Lower leg skin (tissue), 4 donors: ENCODE measurements at regions not wholly inside any gene's neighbourhood (a gene's known extent, or its start where the extent isn't known, plus 50 kb on each side); places are given as distances from the start of the nearest gene placed in this dataset.

Experiments used
- DNase-seq, 2 donors: peaks; one replicate each; pipeline ENCODE4 v3.0.0-alpha.2; 2019; ENCODE audit warnings: low spot score in 2 of 2
- H3K4me3 ChIP-seq: fragments of 200-600 bp; sonication (generic); 2 replicates; pipeline ENCODE4 v1.5.1; 2017; ENCODE audit warnings: mild to moderate bottlenecking, low read depth; ENCODE audit not compliant: poor library complexity, severe bottlenecking
- POLR2A ChIP-seq, 2 donors: fragments of 450-650 bp; IDR thresholded peaks; one replicate each; pipeline ENCODE4 v1.6.1; 2016 to 2017; ENCODE audit warnings: antibody characterized with exemption in 2 of 2, mild to moderate bottlenecking in 1 of 2, moderate library complexity in 1 of 2
- WGBS, 2 donors: methylation state at CpG; one replicate each; pipeline ENCODE4 v1.1.5; 2018; 5-methylcytosine and 5-hydroxymethylcytosine counted together
- intact Hi-C: fragments of 100-400 bp; cut with DNase I; formaldehyde crosslinking; loops from one replicate; pipeline ENCODE4 v1.15.0; 2023; ENCODE audit warnings: low total_unique reads
- TF ChIP-seq, protein P1 (sequence below), 3 donors: fragments of 450-650 bp; IDR thresholded peaks; one replicate each; pipeline ENCODE4 v1.5.1; 2016; ENCODE audit warnings: antibody characterized with exemption in 3 of 3, mild to moderate bottlenecking in 3 of 3, moderate library complexity in 2 of 3

- TF ChIP-seq, protein P1, sequence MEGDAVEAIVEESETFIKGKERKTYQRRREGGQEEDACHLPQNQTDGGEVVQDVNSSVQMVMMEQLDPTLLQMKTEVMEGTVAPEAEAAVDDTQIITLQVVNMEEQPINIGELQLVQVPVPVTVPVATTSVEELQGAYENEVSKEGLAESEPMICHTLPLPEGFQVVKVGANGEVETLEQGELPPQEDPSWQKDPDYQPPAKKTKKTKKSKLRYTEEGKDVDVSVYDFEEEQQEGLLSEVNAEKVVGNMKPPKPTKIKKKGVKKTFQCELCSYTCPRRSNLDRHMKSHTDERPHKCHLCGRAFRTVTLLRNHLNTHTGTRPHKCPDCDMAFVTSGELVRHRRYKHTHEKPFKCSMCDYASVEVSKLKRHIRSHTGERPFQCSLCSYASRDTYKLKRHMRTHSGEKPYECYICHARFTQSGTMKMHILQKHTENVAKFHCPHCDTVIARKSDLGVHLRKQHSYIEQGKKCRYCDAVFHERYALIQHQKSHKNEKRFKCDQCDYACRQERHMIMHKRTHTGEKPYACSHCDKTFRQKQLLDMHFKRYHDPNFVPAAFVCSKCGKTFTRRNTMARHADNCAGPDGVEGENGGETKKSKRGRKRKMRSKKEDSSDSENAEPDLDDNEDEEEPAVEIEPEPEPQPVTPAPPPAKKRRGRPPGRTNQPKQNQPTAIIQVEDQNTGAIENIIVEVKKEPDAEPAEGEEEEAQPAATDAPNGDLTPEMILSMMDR (IDR thresholded peaks at IDR 0.05) = no peak
- no peak for TF ChIP-seq POLR2A (IDR thresholded peaks at IDR 0.05)
- H3K4me3 ChIP-seq = no peak overlapping the region
- intact Hi-C loops = no loop called here
- no peak for DNase-seq
- 53 to 70% methylated on average over 2 of the region's 2 CpGs for WGBS, 2 donors
These were observed 93.4 kb upstream of the MEX3C start for GRCh38 chr18:51290860-51291259.

DNA sequence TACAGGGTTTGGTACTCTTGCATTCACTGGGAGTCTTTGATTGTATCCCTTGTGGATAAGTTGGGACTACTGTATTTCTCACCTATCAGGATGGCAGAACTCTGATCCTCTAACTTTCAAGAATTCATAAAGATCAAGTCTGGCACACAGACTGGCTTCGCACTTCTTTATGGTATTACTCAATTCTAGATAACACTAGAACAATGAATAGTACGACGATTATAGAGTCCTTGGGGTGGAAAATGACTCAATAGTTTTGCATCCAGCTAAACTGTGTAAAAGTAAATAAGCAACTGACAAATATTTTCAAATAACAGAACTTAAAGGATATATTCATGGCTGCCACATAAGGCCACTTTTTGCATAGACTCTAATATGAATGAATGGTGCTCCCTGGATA lies 103.4 kb upstream of the MEX3C start:
- no peak for DNase-seq
- H3K4me3 ChIP-seq = no peak overlapping the region
- WGBS, 2 donors = 89 to 90% methylated on average over 3 of the region's 3 CpGs
- TF ChIP-seq, protein P1 (IDR thresholded peaks at IDR 0.05) = no peak
- TF ChIP-seq POLR2A (IDR thresholded peaks at IDR 0.05) = no peak
- intact Hi-C loops = no loop called here

- WGBS, 2 donors = 84 to 89% methylated on average over 3 of the region's 3 CpGs
- TF ChIP-seq POLR2A (IDR thresholded peaks at IDR 0.05) = no peak
- TF ChIP-seq, protein P1 (IDR thresholded peaks at IDR 0.05) = no peak
- no peak for DNase-seq
- intact Hi-C loops = no loop called here
- H3K4me3 ChIP-seq = no peak overlapping the region
These were observed 103.9 kb upstream of the MEX3C start for GRCh38 chr18:51301376-51301775.

- 63 to 82% methylated on average over 1 of the region's 1 CpG for WGBS, 2 donors
- intact Hi-C loops = no loop called here
- no peak for DNase-seq
- TF ChIP-seq, protein P1 (IDR thresholded peaks at IDR 0.05) = no peak
- TF ChIP-seq POLR2A (IDR thresholded peaks at IDR 0.05) = no peak
- no peak overlapping the region for H3K4me3 ChIP-seq
These were observed 119.2 kb upstream of the MEX3C start for GRCh38 chr18:51316677-51317076.

- 37 to 41% methylated on average over 1 of the region's 1 CpG for WGBS, 2 donors
- DNase-seq = no peak
- intact Hi-C loops = no loop called here
- no peak overlapping the region for H3K4me3 ChIP-seq
- TF ChIP-seq, protein P1 (IDR thresholded peaks at IDR 0.05) = no peak
- TF ChIP-seq POLR2A (IDR thresholded peaks at IDR 0.05) = no peak
These were observed 124.2 kb upstream of the MEX3C start for GRCh38 chr18:51321696-51322095.

GRCh38 chr18:51323961-51324360 lies 126.5 kb upstream of the MEX3C start:
- DNase-seq = no peak
- 65 to 72% methylated on average over 4 of the region's 4 CpGs for WGBS, 2 donors
- no peak for TF ChIP-seq POLR2A (IDR thresholded peaks at IDR 0.05)
- TF ChIP-seq, protein P1 (IDR thresholded peaks at IDR 0.05) = no peak
- no peak overlapping the region for H3K4me3 ChIP-seq
- intact Hi-C loops = no loop called here
